ENCODE measurements at regions not wholly inside any gene's neighbourhood (a gene's known extent, or its start where the extent isn't known, plus 50 kb on each side); places are given as distances from the start of the nearest gene placed in this dataset.
A peak's percentile ranks its signal among the peaks of the same experiment; 100 is the strongest.

- TF ChIP-seq CREB3L1 (IDR thresholded peaks at IDR 0.05; ENCODE audit: borderline replicate concordance, low read depth) (peak; percentile 31; the same call in 1 of the 2 replicates), CREB3 (tag; conservative IDR thresholded peaks at IDR 0.05; ENCODE audit: low read depth) (0 out of 2 replicates have a peak, but pooled peaks have one; percentile 17), HCFC1 (IDR thresholded peaks at IDR 0.05; ENCODE audit: low read depth, low read length) (no peak), ZNF140 (CRISPR knock-in tag; IDR thresholded peaks at IDR 0.05) (no peak), ZNF165 (CRISPR knock-in tag; IDR thresholded peaks at IDR 0.05; ENCODE audit: borderline replicate concordance) (0 out of 2 replicates have a peak, but pooled peaks have one; percentile 47), L3MBTL2 (IDR thresholded peaks at IDR 0.05) (peak; percentile 97), REST (IDR thresholded peaks at IDR 0.05; ENCODE audit: borderline replicate concordance) (peak; percentile 29), REST (CRISPR knock-in tag; IDR thresholded peaks at IDR 0.05; ENCODE audit: low read depth) (no peak), NRF1 (conservative IDR thresholded peaks at IDR 0.05 in 1 of 2, IDR thresholded peaks at IDR 0.05 in 1 of 2) (0 out of 4 replicates have a peak, but pooled peaks have one; percentile 9 to 30), XRCC4 (IDR thresholded peaks at IDR 0.05; ENCODE audit: extremely low read depth, insufficient read depth, insufficient read length) (no peak), MAZ (CRISPR knock-in tag; conservative IDR thresholded peaks at IDR 0.05 in 1 of 2, IDR thresholded peaks at IDR 0.05 in 1 of 2) (peak; percentile 13 to 51; a peak in 1 of 4 replicates), ZNF639 (CRISPR knock-in tag; conservative IDR thresholded peaks at IDR 0.05 in 1 of 2, IDR thresholded peaks at IDR 0.05 in 1 of 2) (peak in 1 of 2 experiments; percentile 79; a peak in 2 of 4 replicates), SMAD4 (CRISPR knock-in tag; conservative IDR thresholded peaks at IDR 0.05) (peak; percentile 34; the same call in 1 of the 2 replicates), USF2 (CRISPR knock-in tag; IDR thresholded peaks at IDR 0.05) (peak; percentile 92)
Measured at GRCh38 chr10:29229258-29229705, 59.6 kb upstream of the LYZL1 start (continued).
